ENCODE measurements at regions not wholly inside any gene's neighbourhood (a gene's known extent, or its start where the extent isn't known, plus 50 kb on each side); places are given as distances from the start of the nearest gene placed in this dataset.
"Not testable (repeated sequence)": the region's sequence is repeated elsewhere in the genome, so short reads cannot be mapped to it uniquely, and the experiment has no call there.

DNA sequence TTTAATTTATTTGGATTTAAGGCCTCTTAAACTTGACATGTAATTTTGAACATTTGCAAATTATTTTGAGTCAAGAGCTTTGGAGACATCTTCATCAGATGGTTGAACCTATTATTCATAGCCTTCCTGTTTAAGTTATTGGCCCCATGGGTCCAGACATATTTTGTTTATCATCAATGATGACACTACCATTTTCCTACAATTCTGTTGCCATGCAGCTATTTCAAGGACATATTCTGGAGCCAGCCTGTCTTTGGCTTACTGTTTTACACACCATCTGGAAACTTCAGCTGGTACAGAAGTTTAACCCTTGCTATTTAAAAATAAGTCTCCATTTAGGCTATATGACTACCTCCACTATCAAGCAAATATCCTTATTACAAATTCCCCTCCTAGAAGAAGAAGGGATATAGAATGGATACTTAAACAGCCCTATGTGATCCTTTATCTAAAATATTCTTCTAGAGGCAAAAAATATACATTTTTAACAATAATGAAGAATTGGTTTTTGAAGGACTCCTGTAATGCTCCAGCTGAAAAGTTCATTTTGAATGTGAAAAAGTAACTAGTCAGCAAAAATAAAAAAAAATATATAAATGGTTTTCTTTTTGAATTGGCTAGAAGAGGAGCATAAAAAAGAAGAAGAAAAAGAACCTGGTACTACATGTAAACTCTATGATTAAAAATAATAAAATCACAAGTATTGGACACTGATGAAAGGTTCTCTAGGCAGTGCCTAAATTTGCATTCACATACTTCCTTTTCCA lies 544.0 kb upstream of the HS3ST5 start:
- no peak overlapping the region for H3K4me3 ChIP-seq (ENCODE audit: low read depth, low read length)
- DNase-seq (ENCODE audit: low read depth): no peak
- TF ChIP-seq, protein P1, sequence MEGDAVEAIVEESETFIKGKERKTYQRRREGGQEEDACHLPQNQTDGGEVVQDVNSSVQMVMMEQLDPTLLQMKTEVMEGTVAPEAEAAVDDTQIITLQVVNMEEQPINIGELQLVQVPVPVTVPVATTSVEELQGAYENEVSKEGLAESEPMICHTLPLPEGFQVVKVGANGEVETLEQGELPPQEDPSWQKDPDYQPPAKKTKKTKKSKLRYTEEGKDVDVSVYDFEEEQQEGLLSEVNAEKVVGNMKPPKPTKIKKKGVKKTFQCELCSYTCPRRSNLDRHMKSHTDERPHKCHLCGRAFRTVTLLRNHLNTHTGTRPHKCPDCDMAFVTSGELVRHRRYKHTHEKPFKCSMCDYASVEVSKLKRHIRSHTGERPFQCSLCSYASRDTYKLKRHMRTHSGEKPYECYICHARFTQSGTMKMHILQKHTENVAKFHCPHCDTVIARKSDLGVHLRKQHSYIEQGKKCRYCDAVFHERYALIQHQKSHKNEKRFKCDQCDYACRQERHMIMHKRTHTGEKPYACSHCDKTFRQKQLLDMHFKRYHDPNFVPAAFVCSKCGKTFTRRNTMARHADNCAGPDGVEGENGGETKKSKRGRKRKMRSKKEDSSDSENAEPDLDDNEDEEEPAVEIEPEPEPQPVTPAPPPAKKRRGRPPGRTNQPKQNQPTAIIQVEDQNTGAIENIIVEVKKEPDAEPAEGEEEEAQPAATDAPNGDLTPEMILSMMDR (IDR thresholded peaks at IDR 0.05; ENCODE audit: low read depth, low read length, missing control alignments): no peak

- TF ChIP-seq, protein P1 (IDR thresholded peaks at IDR 0.05; ENCODE audit: low read depth, low read length, missing control alignments): no peak
- H3K4me3 ChIP-seq (ENCODE audit: low read depth, low read length): no peak overlapping the region
- DNase-seq (ENCODE audit: low read depth): no peak
Observed at GRCh38 chr6:114879693-114880092, 536.9 kb upstream of the HS3ST5 start.

DNA sequence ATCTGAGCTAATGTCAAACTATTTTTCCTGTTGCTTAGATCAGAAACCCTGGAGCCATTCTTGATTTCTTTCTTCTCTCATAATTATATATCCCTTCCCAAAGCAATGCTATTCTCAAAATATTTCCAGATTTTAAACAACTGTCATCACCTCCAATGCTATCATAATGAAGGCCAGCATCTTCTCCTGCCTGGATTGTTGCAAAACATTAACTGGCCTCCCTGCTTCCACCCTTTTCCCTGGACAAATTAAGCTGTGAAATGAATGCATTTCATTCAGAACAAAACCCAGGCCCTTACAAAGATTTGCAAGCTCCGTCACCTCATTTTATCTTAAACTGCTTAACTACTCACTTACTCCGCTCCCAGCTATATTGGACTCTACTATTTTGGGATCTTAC lies 535.3 kb upstream of the HS3ST5 start:
- TF ChIP-seq, protein P1 (IDR thresholded peaks at IDR 0.05; ENCODE audit: low read depth, low read length, missing control alignments): no peak
- no peak for DNase-seq (ENCODE audit: low read depth)
- no peak overlapping the region for H3K4me3 ChIP-seq (ENCODE audit: low read depth, low read length)

DNA sequence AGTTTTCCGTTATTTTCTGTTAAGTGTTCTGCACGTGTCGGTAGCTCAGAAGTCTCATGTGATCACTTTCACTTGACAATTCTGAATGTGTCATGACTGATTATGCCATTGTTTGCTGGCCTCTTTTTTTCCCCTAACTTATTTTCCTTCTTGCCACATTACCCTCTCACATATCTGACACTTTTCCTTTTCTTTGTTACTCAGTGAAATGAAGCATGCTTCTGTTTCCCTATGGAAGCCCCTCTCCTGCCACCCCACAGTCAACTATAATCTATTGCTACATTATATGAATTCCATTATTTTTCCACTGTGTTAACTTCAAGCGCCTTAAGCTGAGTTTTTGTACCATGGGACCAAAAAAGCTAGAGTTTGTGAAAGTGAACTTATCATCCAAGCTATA lies 531.6 kb upstream of the HS3ST5 start:
- no peak overlapping the region for H3K4me3 ChIP-seq (ENCODE audit: low read depth, low read length)
- TF ChIP-seq, protein P1 (IDR thresholded peaks at IDR 0.05; ENCODE audit: low read depth, low read length, missing control alignments): no peak
- no peak for DNase-seq (ENCODE audit: low read depth)

DNA sequence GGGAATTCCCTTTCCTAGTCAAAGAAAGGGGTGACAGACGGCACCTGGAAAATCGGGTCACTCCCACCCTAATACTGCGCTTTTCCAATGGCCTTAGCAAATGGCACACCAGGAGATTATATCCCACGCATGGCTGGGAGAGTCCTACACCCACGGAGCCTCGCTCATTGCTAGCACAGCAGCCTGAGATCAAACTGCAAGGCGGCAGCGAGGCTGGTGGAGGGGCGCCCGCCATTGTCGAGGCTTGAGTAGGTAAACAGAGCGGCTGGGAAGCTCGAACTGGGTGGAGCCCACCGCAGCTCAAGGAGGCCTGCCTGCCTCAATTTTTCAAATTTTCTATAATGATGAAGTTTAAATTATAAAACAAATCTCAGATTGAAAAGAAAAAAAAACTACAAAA lies 522.7 kb upstream of the HS3ST5 start:
- not testable (repeated sequence) for H3K4me3 ChIP-seq (ENCODE audit: low read depth, low read length); DNase-seq (ENCODE audit: low read depth)

DNA sequence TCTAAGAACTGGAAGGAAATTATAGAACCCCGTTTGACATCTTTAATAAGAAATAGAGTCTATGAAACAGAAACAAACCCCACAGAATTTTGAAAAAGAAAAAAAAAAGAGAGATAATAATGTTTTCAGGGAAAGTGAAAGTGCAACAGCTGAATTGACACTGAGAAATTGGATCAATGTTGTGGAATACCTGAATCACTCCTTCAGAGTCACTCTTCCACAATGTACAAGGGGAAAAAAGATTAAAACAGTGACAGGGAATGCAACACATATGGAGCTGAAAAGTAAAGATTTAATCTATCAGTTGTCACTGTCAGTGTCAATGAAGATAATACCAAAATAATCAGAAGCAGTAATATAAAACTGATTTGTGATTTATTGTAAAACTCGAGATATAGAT lies 520.8 kb upstream of the HS3ST5 start:
- H3K4me3 ChIP-seq (ENCODE audit: low read depth, low read length): no peak overlapping the region
- no peak for DNase-seq (ENCODE audit: low read depth)
- TF ChIP-seq, protein P1 (IDR thresholded peaks at IDR 0.05; ENCODE audit: low read depth, low read length, missing control alignments): no peak

GRCh38 chr6:114862819-114863218 lies 520.0 kb upstream of the HS3ST5 start:
- TF ChIP-seq, protein P1 (IDR thresholded peaks at IDR 0.05; ENCODE audit: low read depth, low read length, missing control alignments): no peak
- DNase-seq (ENCODE audit: low read depth): no peak

More at GRCh38 chr6:114862819-114863218, 520.0 kb upstream of the HS3ST5 start:
- H3K4me3 ChIP-seq (ENCODE audit: low read depth, low read length): no peak overlapping the region
